ENCODE measurements at regions not wholly inside any gene's neighbourhood (a gene's known extent, or its start where the extent isn't known, plus 50 kb on each side); places are given as distances from the start of the nearest gene placed in this dataset.

- intact Hi-C loops (cut with DNase I) = no loop called here
- no peak overlapping the region for H3K27ac ChIP-seq
- peaks cover 7% of the 10 kb centered on the region for H3K4me1 ChIP-seq (replicated peaks)
- no peaks in the 10 kb centered on the region for H3K36me3 ChIP-seq
- no peaks in the 10 kb centered on the region for H3K27me3 ChIP-seq (replicated peaks; ENCODE audit: insufficient read depth)
- DNase-seq (ENCODE audit: low spot score) = no peak
- no peak for TF ChIP-seq POLR2A (IDR thresholded peaks at IDR 0.05)
- no peak for TF ChIP-seq CTCF (IDR thresholded peaks at IDR 0.05)
- TF ChIP-seq POLR2AphosphoS5 (IDR thresholded peaks at IDR 0.05) = no peak
- H3K9me3 ChIP-seq = no peaks in the 10 kb centered on the region
- H3K4me3 ChIP-seq = no peak overlapping the region
- 86% methylated on average over 2 of the region's 2 CpGs for WGBS
Observed at GRCh38 chr14:101354726-101355125, 206.6 kb upstream of the DIO3 start.

GRCh38 chr14:101355284-101355683 lies 206.0 kb upstream of the DIO3 start:
- Histone ChIP-seq H3K27me3 (replicated peaks; ENCODE audit: insufficient read depth) (no peaks in the 10 kb centered on the region), H3K4me1 (replicated peaks) (peaks cover 7% of the 10 kb centered on the region), H3K9me3 (no peaks in the 10 kb centered on the region), H3K36me3 (no peaks in the 10 kb centered on the region), H3K4me3 (no peak overlapping the region), H3K27ac (no peak overlapping the region)
- intact Hi-C loops (cut with DNase I) = no loop called here
- no peak for DNase-seq (ENCODE audit: low spot score)
- 84% methylated on average over 5 of the region's 5 CpGs for WGBS
- TF ChIP-seq POLR2AphosphoS5 (IDR thresholded peaks at IDR 0.05) (no peak), POLR2A (IDR thresholded peaks at IDR 0.05) (no peak), CTCF (IDR thresholded peaks at IDR 0.05) (no peak)

GRCh38 chr14:101357038-101357437 lies 204.3 kb upstream of the DIO3 start:
- DNase-seq (ENCODE audit: low spot score) = no peak
- intact Hi-C loops (cut with DNase I) = no loop called here
- WGBS = 92% methylated on average over 12 of the region's 12 CpGs

GRCh38 chr14:101357559-101358319 lies 203.6 kb upstream of the DIO3 start:
- intact Hi-C loops (cut with DNase I) = no loop called here
- Histone ChIP-seq H3K4me1 (replicated peaks) (peaks cover 7% of the 10 kb centered on the region), H3K27ac (no peak overlapping the region), H3K9me3 (no peaks in the 10 kb centered on the region), H3K4me3 (no peak overlapping the region), H3K27me3 (replicated peaks; ENCODE audit: insufficient read depth) (no peaks in the 10 kb centered on the region), H3K36me3 (no peaks in the 10 kb centered on the region)
- no peak for DNase-seq (ENCODE audit: low spot score)
- no peak for TF ChIP-seq CTCF (IDR thresholded peaks at IDR 0.05)
- no peak for TF ChIP-seq POLR2AphosphoS5 (IDR thresholded peaks at IDR 0.05)
- no peak for TF ChIP-seq POLR2A (IDR thresholded peaks at IDR 0.05)
- 90% methylated on average over 10 of the region's 10 CpGs for WGBS

More at GRCh38 chr14:101357038-101357437, 204.3 kb upstream of the DIO3 start:
- Histone ChIP-seq H3K27me3 (replicated peaks; ENCODE audit: insufficient read depth) (no peaks in the 10 kb centered on the region), H3K4me1 (replicated peaks) (peaks cover 7% of the 10 kb centered on the region), H3K36me3 (no peaks in the 10 kb centered on the region), H3K9me3 (no peaks in the 10 kb centered on the region), H3K27ac (no peak overlapping the region), H3K4me3 (no peak overlapping the region)
- TF ChIP-seq POLR2AphosphoS5 (IDR thresholded peaks at IDR 0.05) = no peak
- no peak for TF ChIP-seq POLR2A (IDR thresholded peaks at IDR 0.05)
- TF ChIP-seq CTCF (IDR thresholded peaks at IDR 0.05) = no peak

Data from prostate gland (tissue), 2 donors.